NOMO-1 treated with dmso at 0.1 percent for 144 hours (cell line): ENCODE measurements at regions not wholly inside any gene's neighbourhood (a gene's known extent, or its start where the extent isn't known, plus 50 kb on each side); places are given as distances from the start of the nearest gene placed in this dataset.

Experiments used
- DNase-seq: peaks from one replicate; lab custom pipeline; 2025; ENCODE audit not compliant: unreplicated experiment; lab: John Stamatoyannopoulos, UW

GRCh38 chr9:27991221-27991620, 417.9 kb upstream of the C9orf72 start:
- DNase-seq, result no peak

- no peak for DNase-seq
Observed at GRCh38 chr9:28001096-28001495, 427.8 kb upstream of the C9orf72 start.

GRCh38 chr9:28004900-28005299, 431.6 kb upstream of the C9orf72 start:
- DNase-seq, result no peak

- DNase-seq, result no peak
Observed at GRCh38 chr9:28005779-28006178, 432.5 kb upstream of the C9orf72 start.

- no peak for DNase-seq
Observed at GRCh38 chr9:28007097-28007817, 434.0 kb upstream of the C9orf72 start.

GRCh38 chr9:28014212-28014611, 440.9 kb upstream of the C9orf72 start:
- no peak for DNase-seq

- no peak for DNase-seq
Observed at GRCh38 chr9:28024676-28025075, 451.4 kb upstream of the C9orf72 start.

- DNase-seq, result no peak
Observed at GRCh38 chr9:28025186-28025585, 451.9 kb upstream of the C9orf72 start.

- no peak for DNase-seq
Observed at GRCh38 chr9:28031521-28032267, 458.4 kb upstream of the C9orf72 start.

- DNase-seq, result no peak
Observed at GRCh38 chr9:28032268-28032590, 458.9 kb upstream of the C9orf72 start.

GRCh38 chr9:28034242-28034641, 461.0 kb upstream of the C9orf72 start:
- DNase-seq, result no peak

GRCh38 chr9:28037968-28038367, 464.7 kb upstream of the C9orf72 start:
- no peak for DNase-seq

- no peak for DNase-seq
Observed at GRCh38 chr9:28045051-28045450, 471.8 kb upstream of the C9orf72 start.

GRCh38 chr9:28050046-28050445, 476.8 kb upstream of the C9orf72 start:
- DNase-seq, result no peak

GRCh38 chr9:28050941-28051340, 477.7 kb upstream of the C9orf72 start:
- no peak for DNase-seq

- DNase-seq, result no peak
Observed at GRCh38 chr9:28051559-28052503, 478.6 kb upstream of the C9orf72 start.

- DNase-seq, result no peak
Observed at GRCh38 chr9:28053096-28053777, 480.0 kb upstream of the C9orf72 start.

GRCh38 chr9:28056006-28056405, 482.7 kb upstream of the C9orf72 start:
- DNase-seq, result no peak

GRCh38 chr9:28056466-28056865, 483.2 kb upstream of the C9orf72 start:
- DNase-seq, result no peak

- no peak for DNase-seq
Observed at GRCh38 chr9:28059192-28059591, 485.9 kb upstream of the C9orf72 start.

- DNase-seq, result no peak
Observed at GRCh38 chr9:28064241-28064815, 491.0 kb upstream of the C9orf72 start.
